NCI-H2029 (cell line): ENCODE measurements at regions not wholly inside any gene's neighbourhood (a gene's known extent, or its start where the extent isn't known, plus 50 kb on each side); places are given as distances from the start of the nearest gene placed in this dataset.

ENCODE experiments used
- DNase-seq: peaks from one replicate; lab custom pipeline; 2025; lab: John Stamatoyannopoulos, UW

GRCh38 chr11:115030166-115030565 is 351.8 kb downstream of the NXPE2 start:
- DNase-seq = no peak

GRCh38 chr11:115036406-115037180 is 358.3 kb downstream of the NXPE2 start:
- no peak for DNase-seq

GRCh38 chr11:115042002-115042401 is 363.7 kb downstream of the NXPE2 start:
- no peak for DNase-seq

GRCh38 chr11:115047631-115048030 is 369.3 kb downstream of the NXPE2 start:
- no peak for DNase-seq

- DNase-seq = no peak
These were observed 371.5 kb downstream of the NXPE2 start for GRCh38 chr11:115049796-115050195.

- DNase-seq = no peak
These were observed 372.4 kb downstream of the NXPE2 start for GRCh38 chr11:115050756-115051155.

- no peak for DNase-seq
These were observed 373.7 kb downstream of the NXPE2 start for GRCh38 chr11:115051938-115052590.

GRCh38 chr11:115052601-115053000 is 374.3 kb downstream of the NXPE2 start:
- no peak for DNase-seq

- DNase-seq = peak; percentile 10
These were observed 376.5 kb downstream of the NXPE2 start for GRCh38 chr11:115054570-115055538.

GRCh38 chr11:115056514-115056913 is 378.2 kb downstream of the NXPE2 start:
- DNase-seq = no peak

- no peak for DNase-seq
These were observed 382.5 kb downstream of the NXPE2 start for GRCh38 chr11:115060840-115061239.

GRCh38 chr11:115065314-115065713 is 387.0 kb downstream of the NXPE2 start:
- no peak for DNase-seq

- DNase-seq = no peak
These were observed 387.7 kb downstream of the NXPE2 start for GRCh38 chr11:115065830-115066664.

- no peak for DNase-seq
These were observed 389.1 kb downstream of the NXPE2 start for GRCh38 chr11:115067471-115067870.

GRCh38 chr11:115067900-115068530 is 389.7 kb downstream of the NXPE2 start:
- no peak for DNase-seq

- no peak for DNase-seq
These were observed 391.3 kb downstream of the NXPE2 start for GRCh38 chr11:115069599-115069998.

- no peak for DNase-seq
These were observed 397.0 kb downstream of the NXPE2 start for GRCh38 chr11:115075356-115075755.

GRCh38 chr11:115077740-115078139 is 399.4 kb downstream of the NXPE2 start:
- DNase-seq = no peak

GRCh38 chr11:115078461-115079438 is 400.4 kb downstream of the NXPE2 start:
- DNase-seq = peak; percentile 28
